HL-60 (cell line): ENCODE measurements at regions not wholly inside any gene's neighbourhood (a gene's known extent, or its start where the extent isn't known, plus 50 kb on each side); places are given as distances from the start of the nearest gene placed in this dataset.

Experiments used
- GABPA ChIP-seq: IDR thresholded peaks from 2 replicates; pipeline ENCODE4 v1.6.1; 2012; ENCODE audit warnings: low read depth
- REST ChIP-seq: IDR thresholded peaks from 2 replicates; pipeline ENCODE4 v1.6.1; 2012; ENCODE audit warnings: low read depth; ENCODE audit not compliant: insufficient replicate concordance
- TF ChIP-seq, protein P1 (sequence below): IDR thresholded peaks from one replicate; pipeline ENCODE4 v1.5.1; 2011; ENCODE audit warnings: low read length, control low read depth, inconsistent platforms; ENCODE audit not compliant: insufficient read depth

DNA sequence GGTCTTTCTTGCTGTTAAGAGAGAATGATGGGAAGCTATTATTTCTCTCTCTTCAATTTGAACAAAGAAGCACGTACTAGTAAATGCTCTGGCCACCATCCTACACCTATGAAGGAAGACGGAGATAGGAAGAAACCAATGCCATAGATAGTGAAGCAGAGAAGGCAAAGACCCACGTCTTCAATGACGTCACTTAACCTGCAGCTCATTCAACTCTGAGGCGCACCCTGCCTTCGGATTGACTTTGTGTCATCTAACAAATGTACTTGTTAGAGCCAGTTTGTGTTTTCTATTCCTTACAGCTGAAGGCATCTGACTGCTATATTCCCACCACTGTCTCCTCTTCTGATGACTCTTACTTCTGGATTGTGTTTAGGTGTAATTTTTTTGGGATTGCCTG, 332.5 kb upstream of the DDI1 start:
- TF ChIP-seq REST: no peak
- no peak for TF ChIP-seq GABPA
- TF ChIP-seq, protein P1, sequence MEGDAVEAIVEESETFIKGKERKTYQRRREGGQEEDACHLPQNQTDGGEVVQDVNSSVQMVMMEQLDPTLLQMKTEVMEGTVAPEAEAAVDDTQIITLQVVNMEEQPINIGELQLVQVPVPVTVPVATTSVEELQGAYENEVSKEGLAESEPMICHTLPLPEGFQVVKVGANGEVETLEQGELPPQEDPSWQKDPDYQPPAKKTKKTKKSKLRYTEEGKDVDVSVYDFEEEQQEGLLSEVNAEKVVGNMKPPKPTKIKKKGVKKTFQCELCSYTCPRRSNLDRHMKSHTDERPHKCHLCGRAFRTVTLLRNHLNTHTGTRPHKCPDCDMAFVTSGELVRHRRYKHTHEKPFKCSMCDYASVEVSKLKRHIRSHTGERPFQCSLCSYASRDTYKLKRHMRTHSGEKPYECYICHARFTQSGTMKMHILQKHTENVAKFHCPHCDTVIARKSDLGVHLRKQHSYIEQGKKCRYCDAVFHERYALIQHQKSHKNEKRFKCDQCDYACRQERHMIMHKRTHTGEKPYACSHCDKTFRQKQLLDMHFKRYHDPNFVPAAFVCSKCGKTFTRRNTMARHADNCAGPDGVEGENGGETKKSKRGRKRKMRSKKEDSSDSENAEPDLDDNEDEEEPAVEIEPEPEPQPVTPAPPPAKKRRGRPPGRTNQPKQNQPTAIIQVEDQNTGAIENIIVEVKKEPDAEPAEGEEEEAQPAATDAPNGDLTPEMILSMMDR: no peak
